Endothelial cell of umbilical vein (primary cell): ENCODE measurements at regions not wholly inside any gene's neighbourhood (a gene's known extent, or its start where the extent isn't known, plus 50 kb on each side); places are given as distances from the start of the nearest gene placed in this dataset.

Experiments
- CTCF ChIP-seq, 2 donors: IDR thresholded peaks; 1 replicate in 1 of 2; 2 replicates in 1 of 2; pipeline ENCODE4 v1.5.1; 2011; ENCODE audit warnings: low read length in 2 of 2, mild to moderate bottlenecking in 2 of 2, moderate library complexity in 2 of 2, control low read depth in 1 of 2, inconsistent platforms in 1 of 2, low read depth in 1 of 2; ENCODE audit not compliant: insufficient read depth in 1 of 2; ENCODE audit errors: extremely low read depth in 1 of 2
- EZH2 ChIP-seq: IDR thresholded peaks from 2 replicates; pipeline ENCODE4 v1.6.1; 2012; ENCODE audit warnings: borderline replicate concordance, low read depth, mild to moderate bottlenecking, moderate library complexity, low read length, inconsistent platforms; ENCODE audit not compliant: severe bottlenecking
- POLR2A ChIP-seq: IDR thresholded peaks from 2 replicates; pipeline ENCODE4 v1.6.1; 2012; ENCODE audit warnings: low read depth, mild to moderate bottlenecking, control low read depth, low read length

- TF ChIP-seq EZH2 = no peak
- TF ChIP-seq POLR2A = no peak
- no peak for TF ChIP-seq CTCF (IDR thresholded peaks at IDR 0.05; ENCODE audit: extremely low read depth in 1 of 2, insufficient read depth in 1 of 2, low read depth in 1 of 2, low read length in 2 of 2)
These were observed 653.7 kb downstream of the DCDC2C start for GRCh38 chr2:4357121-4357520.
